ENCODE measurements at regions not wholly inside any gene's neighbourhood (a gene's known extent, or its start where the extent isn't known, plus 50 kb on each side); places are given as distances from the start of the nearest gene placed in this dataset.
A peak's percentile ranks its signal among the peaks of the same experiment; 100 is the strongest.
"Not testable (repeated sequence)": the region's sequence is repeated elsewhere in the genome, so short reads cannot be mapped to it uniquely, and the experiment has no call there.

DNA sequence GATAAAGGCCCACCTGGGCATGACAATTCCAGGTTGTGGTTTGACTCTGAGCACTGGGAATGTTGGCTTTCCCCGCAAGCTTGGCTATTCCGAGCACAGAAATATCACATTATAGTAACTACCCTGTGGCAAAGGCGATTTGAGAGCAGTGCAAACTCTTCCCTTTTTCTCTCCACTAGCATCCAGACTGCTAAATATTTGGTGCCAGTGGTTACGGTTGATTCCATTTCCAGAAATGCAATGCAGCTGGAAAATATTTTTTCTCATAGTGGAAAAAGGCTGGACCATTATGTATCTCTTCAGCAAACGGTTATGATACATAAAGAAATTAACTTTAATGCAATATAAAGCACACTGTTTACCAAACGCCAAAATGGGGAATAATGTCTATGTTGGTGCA lies 158.0 kb downstream of the ENC1 start:
- Histone ChIP-seq H3K27me3 (ENCODE audit: control insufficient read depth, insufficient read depth, low read length) (no peaks in the 10 kb centered on the region), H3K9ac (no peak overlapping the region), H3K4me2 (ENCODE audit: low read length) (no peak overlapping the region), H3K4me1 (peaks cover 5% of the 10 kb centered on the region), H3K36me3 (ENCODE audit: control insufficient read depth, insufficient read depth, low read length) (no peaks in the 10 kb centered on the region), H3K4me3 (ENCODE audit: low read depth, low read length) (no peak overlapping the region), H3K79me2 (no peaks in the 10 kb centered on the region), H3K27ac (peak overlapping the region; percentile 3), H2AFZ (no peak overlapping the region), H3K9me3 (ENCODE audit: control insufficient read depth, low read length) (no peaks in the 10 kb centered on the region)
- TF ChIP-seq, protein P1, sequence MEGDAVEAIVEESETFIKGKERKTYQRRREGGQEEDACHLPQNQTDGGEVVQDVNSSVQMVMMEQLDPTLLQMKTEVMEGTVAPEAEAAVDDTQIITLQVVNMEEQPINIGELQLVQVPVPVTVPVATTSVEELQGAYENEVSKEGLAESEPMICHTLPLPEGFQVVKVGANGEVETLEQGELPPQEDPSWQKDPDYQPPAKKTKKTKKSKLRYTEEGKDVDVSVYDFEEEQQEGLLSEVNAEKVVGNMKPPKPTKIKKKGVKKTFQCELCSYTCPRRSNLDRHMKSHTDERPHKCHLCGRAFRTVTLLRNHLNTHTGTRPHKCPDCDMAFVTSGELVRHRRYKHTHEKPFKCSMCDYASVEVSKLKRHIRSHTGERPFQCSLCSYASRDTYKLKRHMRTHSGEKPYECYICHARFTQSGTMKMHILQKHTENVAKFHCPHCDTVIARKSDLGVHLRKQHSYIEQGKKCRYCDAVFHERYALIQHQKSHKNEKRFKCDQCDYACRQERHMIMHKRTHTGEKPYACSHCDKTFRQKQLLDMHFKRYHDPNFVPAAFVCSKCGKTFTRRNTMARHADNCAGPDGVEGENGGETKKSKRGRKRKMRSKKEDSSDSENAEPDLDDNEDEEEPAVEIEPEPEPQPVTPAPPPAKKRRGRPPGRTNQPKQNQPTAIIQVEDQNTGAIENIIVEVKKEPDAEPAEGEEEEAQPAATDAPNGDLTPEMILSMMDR (IDR thresholded peaks at IDR 0.05): no peak

DNA sequence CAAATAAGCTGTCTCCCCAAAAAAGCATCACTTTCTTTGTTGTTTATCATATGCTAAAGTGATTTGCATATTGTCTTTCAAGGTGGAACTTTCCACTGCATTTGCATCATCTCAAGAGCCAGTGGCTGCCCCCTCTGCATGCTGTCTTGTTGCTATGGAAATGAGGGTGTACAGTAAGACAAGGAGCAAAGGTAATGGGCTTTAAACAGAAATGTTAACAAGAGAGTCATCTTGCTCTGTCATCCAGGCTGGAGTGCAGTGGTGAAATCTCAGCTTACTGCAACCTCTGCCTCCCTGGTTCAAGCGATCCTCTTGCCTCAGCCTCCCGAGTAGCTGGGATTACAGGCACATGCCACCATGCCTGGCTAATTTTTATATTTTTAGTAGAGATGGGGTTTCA lies 159.2 kb downstream of the ENC1 start:
- not testable (repeated sequence) for H3K27ac ChIP-seq; H3K4me1 ChIP-seq; H3K9me3 ChIP-seq (ENCODE audit: control insufficient read depth, low read length)

DNA sequence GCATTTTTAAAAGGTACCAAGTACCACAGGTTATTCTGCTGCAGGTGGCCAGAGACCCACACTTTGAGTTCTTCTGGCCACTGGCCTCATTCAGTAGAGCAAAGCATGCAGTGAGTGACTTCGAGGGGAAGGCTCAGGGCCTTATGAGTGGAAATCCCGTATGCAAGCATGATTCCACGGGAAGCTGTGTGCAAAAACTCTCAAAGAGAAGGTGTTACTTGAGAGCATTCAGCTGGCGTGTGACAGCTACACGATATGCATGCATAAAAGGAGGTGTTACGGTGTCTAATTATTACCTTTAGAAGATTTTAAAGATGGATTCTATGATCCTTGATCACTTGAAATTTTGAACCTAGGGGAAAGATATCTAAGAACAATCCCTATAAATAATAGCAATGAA lies 160.3 kb downstream of the ENC1 start:
- no peaks in the 10 kb centered on the region for H3K9me3 ChIP-seq (ENCODE audit: control insufficient read depth, low read length)
- H2AFZ ChIP-seq: no peak overlapping the region
- no peaks in the 10 kb centered on the region for H3K36me3 ChIP-seq (ENCODE audit: control insufficient read depth, insufficient read depth, low read length)
- H3K4me3 ChIP-seq (ENCODE audit: low read depth, low read length): no peak overlapping the region
- H3K4me1 ChIP-seq: peaks cover 5% of the 10 kb centered on the region
- H3K27ac ChIP-seq: no peak overlapping the region
- no peaks in the 10 kb centered on the region for H3K79me2 ChIP-seq
- TF ChIP-seq, protein P1 (IDR thresholded peaks at IDR 0.05): no peak
- no peaks in the 10 kb centered on the region for H3K27me3 ChIP-seq (ENCODE audit: control insufficient read depth, insufficient read depth, low read length)
- no peak overlapping the region for H3K4me2 ChIP-seq (ENCODE audit: low read length)
- H3K9ac ChIP-seq: no peak overlapping the region

More for the DNA sequence above, 159.2 kb downstream of the ENC1 start:
- H3K79me2 ChIP-seq; H3K36me3 ChIP-seq (ENCODE audit: control insufficient read depth, insufficient read depth, low read length); H3K4me3 ChIP-seq (ENCODE audit: low read depth, low read length); H3K9ac ChIP-seq; H2AFZ ChIP-seq; H3K4me2 ChIP-seq (ENCODE audit: low read length); H3K27me3 ChIP-seq (ENCODE audit: control insufficient read depth, insufficient read depth, low read length): not testable (repeated sequence)

DNA sequence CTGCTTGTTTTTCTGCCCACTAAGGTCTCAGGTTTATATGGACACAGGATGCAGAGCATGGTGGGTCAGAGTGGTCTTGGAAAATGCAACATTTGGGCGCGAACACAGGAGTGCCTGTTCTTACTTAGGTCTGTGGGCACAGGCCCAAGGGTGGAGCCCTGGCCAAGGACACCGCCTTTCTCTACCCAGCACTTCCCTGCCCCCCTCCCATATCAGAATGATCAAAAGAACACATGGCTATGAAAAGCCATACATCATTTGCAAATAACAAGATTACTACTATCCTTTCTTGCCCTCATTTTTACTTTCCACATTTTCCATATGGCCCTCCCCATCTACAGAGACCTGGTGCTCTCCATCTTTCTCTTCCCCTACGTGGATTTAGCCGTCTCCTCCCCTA lies 162.2 kb downstream of the ENC1 start:
- Histone ChIP-seq H3K79me2 (no peaks in the 10 kb centered on the region), H3K4me1 (peaks cover 3% of the 10 kb centered on the region), H3K9me3 (ENCODE audit: control insufficient read depth, low read length) (no peaks in the 10 kb centered on the region), H3K4me3 (ENCODE audit: low read depth, low read length) (no peak overlapping the region), H2AFZ (peak overlapping the region; percentile 1), H3K27me3 (ENCODE audit: control insufficient read depth, insufficient read depth, low read length) (no peaks in the 10 kb centered on the region), H3K36me3 (ENCODE audit: control insufficient read depth, insufficient read depth, low read length) (no peaks in the 10 kb centered on the region), H3K27ac (no peak overlapping the region), H3K4me2 (ENCODE audit: low read length) (no peak overlapping the region), H3K9ac (no peak overlapping the region)
- TF ChIP-seq, protein P1 (IDR thresholded peaks at IDR 0.05): no peak

DNA sequence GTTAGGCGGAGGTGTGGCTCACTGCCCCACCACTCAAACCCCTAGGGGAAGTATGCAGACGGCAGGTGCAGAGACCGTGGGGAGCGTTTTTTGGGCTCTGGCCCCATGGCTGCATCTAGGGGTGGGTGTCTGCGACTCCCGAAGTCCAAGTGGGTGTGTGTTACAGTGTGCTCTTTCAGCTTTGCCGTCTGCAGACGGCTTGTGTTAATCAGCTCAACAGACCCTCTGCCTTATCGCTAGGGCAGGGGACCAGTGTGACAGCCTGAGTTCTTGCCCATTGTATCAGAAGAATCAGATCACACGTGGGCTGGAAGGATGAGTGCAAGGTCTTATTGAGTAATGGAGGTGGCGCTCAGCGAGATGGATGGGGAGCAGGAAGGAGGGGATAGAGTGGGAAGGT lies 162.8 kb downstream of the ENC1 start:
- H3K9ac ChIP-seq: no peak overlapping the region

More for the DNA sequence above, 162.8 kb downstream of the ENC1 start:
- no peaks in the 10 kb centered on the region for H3K79me2 ChIP-seq
- H3K9me3 ChIP-seq (ENCODE audit: control insufficient read depth, low read length): no peaks in the 10 kb centered on the region
- H2AFZ ChIP-seq: no peak overlapping the region
- TF ChIP-seq, protein P1 (IDR thresholded peaks at IDR 0.05): no peak
- no peak overlapping the region for H3K4me3 ChIP-seq (ENCODE audit: low read depth, low read length)
- H3K4me1 ChIP-seq: no peaks in the 10 kb centered on the region
- no peaks in the 10 kb centered on the region for H3K36me3 ChIP-seq (ENCODE audit: control insufficient read depth, insufficient read depth, low read length)
- no peak overlapping the region for H3K4me2 ChIP-seq (ENCODE audit: low read length)
- H3K27ac ChIP-seq: no peak overlapping the region
- H3K27me3 ChIP-seq (ENCODE audit: control insufficient read depth, insufficient read depth, low read length): no peaks in the 10 kb centered on the region

Data from parathyroid adenoma (tissue), 2 donors.